ENCODE measurements at regions not wholly inside any gene's neighbourhood (a gene's known extent, or its start where the extent isn't known, plus 50 kb on each side); places are given as distances from the start of the nearest gene placed in this dataset.
A peak's percentile ranks its signal among the peaks of the same experiment; 100 is the strongest.

GRCh38 chr5:128896675-128897074 is 68.6 kb upstream of the SLC27A6 start:
- no peak overlapping the region for H3K4me3 ChIP-seq (ENCODE audit: low read depth, low read length)
- TF ChIP-seq CTCF (IDR thresholded peaks at IDR 0.05; ENCODE audit: low read depth, low read length) = no peak

- TF ChIP-seq CTCF (IDR thresholded peaks at IDR 0.05; ENCODE audit: low read depth, low read length) = no peak
Measured at GRCh38 chr5:128903550-128903949, 61.7 kb upstream of the SLC27A6 start.

GRCh38 chr5:128904805-128905567 is 60.3 kb upstream of the SLC27A6 start:
- no peak for TF ChIP-seq CTCF (IDR thresholded peaks at IDR 0.05; ENCODE audit: low read depth, low read length)
- H3K4me3 ChIP-seq (ENCODE audit: low read depth, low read length) = no peak overlapping the region

More at GRCh38 chr5:128903550-128903949, 61.7 kb upstream of the SLC27A6 start:
- no peak overlapping the region for H3K4me3 ChIP-seq (ENCODE audit: low read depth, low read length)

- peak; percentile 46; the same call in 1 of the 2 replicates for TF ChIP-seq CTCF (IDR thresholded peaks at IDR 0.05; ENCODE audit: low read depth, low read length)
- no peak overlapping the region for H3K4me3 ChIP-seq (ENCODE audit: low read depth, low read length)
Measured at GRCh38 chr5:128905568-128906110, 59.6 kb upstream of the SLC27A6 start.

GRCh38 chr5:128913551-128913950 is 51.7 kb upstream of the SLC27A6 start:
- no peak for TF ChIP-seq CTCF (IDR thresholded peaks at IDR 0.05; ENCODE audit: low read depth, low read length)
- no peak overlapping the region for H3K4me3 ChIP-seq (ENCODE audit: low read depth, low read length)
